ENCODE measurements at regions not wholly inside any gene's neighbourhood (a gene's known extent, or its start where the extent isn't known, plus 50 kb on each side); places are given as distances from the start of the nearest gene placed in this dataset.

- TF ChIP-seq, protein P1, sequence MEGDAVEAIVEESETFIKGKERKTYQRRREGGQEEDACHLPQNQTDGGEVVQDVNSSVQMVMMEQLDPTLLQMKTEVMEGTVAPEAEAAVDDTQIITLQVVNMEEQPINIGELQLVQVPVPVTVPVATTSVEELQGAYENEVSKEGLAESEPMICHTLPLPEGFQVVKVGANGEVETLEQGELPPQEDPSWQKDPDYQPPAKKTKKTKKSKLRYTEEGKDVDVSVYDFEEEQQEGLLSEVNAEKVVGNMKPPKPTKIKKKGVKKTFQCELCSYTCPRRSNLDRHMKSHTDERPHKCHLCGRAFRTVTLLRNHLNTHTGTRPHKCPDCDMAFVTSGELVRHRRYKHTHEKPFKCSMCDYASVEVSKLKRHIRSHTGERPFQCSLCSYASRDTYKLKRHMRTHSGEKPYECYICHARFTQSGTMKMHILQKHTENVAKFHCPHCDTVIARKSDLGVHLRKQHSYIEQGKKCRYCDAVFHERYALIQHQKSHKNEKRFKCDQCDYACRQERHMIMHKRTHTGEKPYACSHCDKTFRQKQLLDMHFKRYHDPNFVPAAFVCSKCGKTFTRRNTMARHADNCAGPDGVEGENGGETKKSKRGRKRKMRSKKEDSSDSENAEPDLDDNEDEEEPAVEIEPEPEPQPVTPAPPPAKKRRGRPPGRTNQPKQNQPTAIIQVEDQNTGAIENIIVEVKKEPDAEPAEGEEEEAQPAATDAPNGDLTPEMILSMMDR (IDR thresholded peaks at IDR 0.05; ENCODE audit: low read depth, low read length): no peak
- no peak for TF ChIP-seq POLR2A (IDR thresholded peaks at IDR 0.05; ENCODE audit: extremely low read depth, insufficient read length)
- TF ChIP-seq MAX (IDR thresholded peaks at IDR 0.05; ENCODE audit: low read depth, low read length): no peak
- no peak for TF ChIP-seq MYC (IDR thresholded peaks at IDR 0.05; ENCODE audit: low read depth, low read length)
These were observed 432.7 kb upstream of the DIPK2B start for GRCh38 chrX:45633419-45633818.

Measured in NB4 (cell line).